ENCODE measurements at regions not wholly inside any gene's neighbourhood (a gene's known extent, or its start where the extent isn't known, plus 50 kb on each side); places are given as distances from the start of the nearest gene placed in this dataset.

GRCh38 chr12:30515351-30515750, 180.3 kb downstream of the IPO8 start:
- Histone ChIP-seq H3K27me3 (no peaks in the 10 kb centered on the region), H3K27ac (no peak overlapping the region), H3K9me3 (no peaks in the 10 kb centered on the region), H3K4me1 (no peaks in the 10 kb centered on the region), H3K36me3 (no peaks in the 10 kb centered on the region), H3K4me3 (no peak overlapping the region)
- DNase-seq, result no peak
- no peak for ATAC-seq
- intact Hi-C loops (cut with DNase I), result no loop called here
- peak; percentile 6 for TF ChIP-seq CTCF (IDR thresholded peaks at IDR 0.05)

- no peak overlapping the region for H3K4me3 ChIP-seq
- no peaks in the 10 kb centered on the region for H3K36me3 ChIP-seq
- intact Hi-C loops (cut with DNase I), result no loop called here
These were observed 181.0 kb downstream of the IPO8 start for GRCh38 chr12:30514666-30515065.

GRCh38 chr12:30508205-30508967, 187.3 kb downstream of the IPO8 start:
- Histone ChIP-seq H3K36me3 (no peaks in the 10 kb centered on the region), H3K27ac (no peak overlapping the region), H3K4me1 (no peaks in the 10 kb centered on the region), H3K9me3 (no peaks in the 10 kb centered on the region), H3K27me3 (no peaks in the 10 kb centered on the region), H3K4me3 (no peak overlapping the region)
- no peak for TF ChIP-seq CTCF (IDR thresholded peaks at IDR 0.05)
- DNase-seq (no peak), ATAC-seq (no peak)
- intact Hi-C loops (cut with DNase I), result no loop called here

More at GRCh38 chr12:30514666-30515065, 181.0 kb downstream of the IPO8 start:
- no peak for TF ChIP-seq CTCF (IDR thresholded peaks at IDR 0.05)
- ATAC-seq (no peak), DNase-seq (no peak)
- no peaks in the 10 kb centered on the region for H3K9me3 ChIP-seq
- H3K27ac ChIP-seq, result no peak overlapping the region
- H3K4me1 ChIP-seq, result no peaks in the 10 kb centered on the region
- H3K27me3 ChIP-seq, result no peaks in the 10 kb centered on the region

GRCh38 chr12:30507576-30507975, 188.1 kb downstream of the IPO8 start:
- H3K4me3 ChIP-seq, result no peak overlapping the region
- no peak overlapping the region for H3K27ac ChIP-seq
- TF ChIP-seq CTCF (IDR thresholded peaks at IDR 0.05), result no peak
- no peaks in the 10 kb centered on the region for H3K27me3 ChIP-seq
- no peaks in the 10 kb centered on the region for H3K9me3 ChIP-seq
- intact Hi-C loops (cut with DNase I), result no loop called here
- H3K4me1 ChIP-seq, result no peaks in the 10 kb centered on the region
- H3K36me3 ChIP-seq, result no peaks in the 10 kb centered on the region
- ATAC-seq, result no peak
- no peak for DNase-seq

- no peak for TF ChIP-seq CTCF (IDR thresholded peaks at IDR 0.05)
- Histone ChIP-seq H3K27ac (no peak overlapping the region), H3K36me3 (no peaks in the 10 kb centered on the region), H3K4me3 (no peak overlapping the region), H3K27me3 (no peaks in the 10 kb centered on the region), H3K4me1 (no peaks in the 10 kb centered on the region), H3K9me3 (no peaks in the 10 kb centered on the region)
- intact Hi-C loops (cut with DNase I), result no loop called here
- DNase-seq (no peak), ATAC-seq (no peak)
These were observed 189.3 kb downstream of the IPO8 start for GRCh38 chr12:30506411-30506810.

GRCh38 chr12:30501718-30502117, 194.0 kb downstream of the IPO8 start:
- no peak for DNase-seq
- ATAC-seq, result no peak
- Histone ChIP-seq H3K27me3 (no peaks in the 10 kb centered on the region), H3K4me3 (no peak overlapping the region), H3K9me3 (no peaks in the 10 kb centered on the region), H3K4me1 (no peaks in the 10 kb centered on the region), H3K27ac (no peak overlapping the region), H3K36me3 (no peaks in the 10 kb centered on the region)
- TF ChIP-seq CTCF (IDR thresholded peaks at IDR 0.05), result no peak
- intact Hi-C loops (cut with DNase I), result no loop called here
